GM23338 (cell line): ENCODE measurements at regions not wholly inside any gene's neighbourhood (a gene's known extent, or its start where the extent isn't known, plus 50 kb on each side); places are given as distances from the start of the nearest gene placed in this dataset.

Experiments used
- ATAC-seq: fragments of 200-7000 bp; cut with Tn5 transposase; 3 replicates; pipeline ENCODE4 v1.9.1; 2020
- DNase-seq: peaks from one replicate; pipeline ENCODE4 v3.0.0-alpha.2; 2015; ENCODE audit warnings: low spot score
- H2AFZ ChIP-seq: fragments of 200-600 bp; sonication (generic); 2 replicates; pipeline ENCODE4 v1.8.0; 2016; ENCODE audit warnings: antibody characterized with exemption, mild to moderate bottlenecking, moderate library complexity
- H3F3A ChIP-seq: fragments of 200-600 bp; sonication (generic); replicated peaks from 2 replicates; pipeline ENCODE4 v1.8.0; 2017; ENCODE audit warnings: antibody characterized with exemption, mixed run types, low read depth
- H3K27ac ChIP-seq: fragments of 200-600 bp; sonication (generic); 2 replicates; pipeline ENCODE4 v1.6.1; 2016; ENCODE audit warnings: low read depth
- H3K27me3 ChIP-seq: fragments of 200-600 bp; sonication (generic); 2 replicates; pipeline ENCODE4 v1.8.0; 2016; ENCODE audit warnings: mild to moderate bottlenecking, mixed run types, moderate library complexity; ENCODE audit not compliant: insufficient read depth
- H3K36me3 ChIP-seq: fragments of 200-600 bp; sonication (generic); 2 replicates; pipeline ENCODE4 v1.8.0; 2016; ENCODE audit warnings: mild to moderate bottlenecking; ENCODE audit not compliant: insufficient read depth
- H3K4me1 ChIP-seq: fragments of 200-600 bp; sonication (generic); 2 replicates; pipeline ENCODE4 v1.8.0; 2016; ENCODE audit warnings: mild to moderate bottlenecking, moderate library complexity; ENCODE audit not compliant: insufficient read depth
- H3K4me2 ChIP-seq: fragments of 200-600 bp; sonication (generic); 2 replicates; pipeline ENCODE4 v1.7.1; 2017; ENCODE audit warnings: mixed run types
- H3K4me3 ChIP-seq: fragments of 200-600 bp; sonication (generic); 2 replicates; pipeline ENCODE4 v1.6.1; 2016; ENCODE audit warnings: mixed run types
- H3K79me2 ChIP-seq: fragments of 200-600 bp; sonication (generic); replicated peaks from 2 replicates; pipeline ENCODE4 v1.8.0; 2017; ENCODE audit warnings: mild to moderate bottlenecking; ENCODE audit not compliant: insufficient read depth
- H3K9me2 ChIP-seq: fragments of 200-600 bp; sonication (generic); 2 replicates; pipeline ENCODE4 v1.8.0; 2017; ENCODE audit not compliant: insufficient read depth
- H4K20me1 ChIP-seq: fragments of 200-600 bp; sonication (generic); replicated peaks from 2 replicates; pipeline ENCODE4 v1.8.0; 2017; ENCODE audit warnings: mild to moderate bottlenecking; ENCODE audit not compliant: insufficient read depth
- H3K27ac Mint-ChIP-seq: 2 replicates; pipeline ENCODE4 v1.8.0; 2020; ENCODE audit warnings: inconsistent platforms, mild to moderate bottlenecking, moderate library complexity, mixed read lengths
- H3K27me3 Mint-ChIP-seq: 3 replicates; pipeline ENCODE4 v1.8.0; 2022; ENCODE audit warnings: low read depth, mild to moderate bottlenecking, moderate library complexity, mixed read lengths, inconsistent platforms; ENCODE audit not compliant: insufficient read depth, poor library complexity
- H3K36me3 Mint-ChIP-seq: 3 replicates; pipeline ENCODE4 v1.8.0; 2021; ENCODE audit warnings: low read depth, mild to moderate bottlenecking, inconsistent platforms, moderate library complexity, mixed read lengths
- H3K4me1 Mint-ChIP-seq: 3 replicates; pipeline ENCODE4 v1.8.0; 2020; ENCODE audit warnings: mild to moderate bottlenecking, inconsistent platforms, mixed read lengths
- H3K4me3 Mint-ChIP-seq: 3 replicates; pipeline ENCODE4 v1.8.0; 2021; ENCODE audit warnings: moderate library complexity, mild to moderate bottlenecking, inconsistent platforms, mixed read lengths
- H3K9me3 Mint-ChIP-seq: 3 replicates; pipeline ENCODE4 v1.8.0; 2020; ENCODE audit warnings: moderate library complexity, mild to moderate bottlenecking, inconsistent platforms, mixed read lengths
- CREB1 ChIP-seq: fragments of 250-450 bp; sonication (Bioruptor Pico); IDR thresholded peaks from 2 replicates; pipeline ENCODE4 v1.5.0; 2020; ENCODE audit warnings: low read depth, mild to moderate bottlenecking, moderate library complexity
- CTCF ChIP-seq, 2 experiments: fragments of 200-600 bp in 1 of 2; sonication (generic) in 1 of 2; conservative IDR thresholded peaks; 2 replicates each; pipeline versions ENCODE4 v1.5.1 to v1.6.1; 2016 to 2017; ENCODE audit warnings: antibody characterized with exemption in 2 of 2, low read depth in 2 of 2, mild to moderate bottlenecking in 2 of 2, moderate library complexity in 1 of 2
- ETS1 ChIP-seq: IDR thresholded peaks from 2 replicates; pipeline ENCODE4 v1.6.1; 2016; ENCODE audit warnings: antibody characterized with exemption
- EZH2 ChIP-seq: fragments of 200-600 bp; sonication (generic); IDR thresholded peaks from one replicate; pipeline ENCODE4 v1.8.0; 2017; ENCODE audit warnings: antibody characterized with exemption, mild to moderate bottlenecking, low read depth; ENCODE audit not compliant: unreplicated experiment
- EZH2phosphoT487 ChIP-seq: fragments of 200-600 bp; sonication (generic); IDR thresholded peaks from one replicate; pipeline ENCODE4 v1.8.1; 2018; ENCODE audit warnings: antibody characterized with exemption; ENCODE audit not compliant: unreplicated experiment
- JUNB ChIP-seq: IDR thresholded peaks from one replicate; pipeline ENCODE4 v1.6.1; 2016; ENCODE audit warnings: antibody characterized with exemption; ENCODE audit not compliant: unreplicated experiment
- NANOG ChIP-seq: IDR thresholded peaks from 2 replicates; pipeline ENCODE4 v1.6.1; 2016; ENCODE audit warnings: antibody characterized with exemption, borderline replicate concordance
- POLR2AphosphoS5 ChIP-seq: IDR thresholded peaks from 2 replicates; pipeline ENCODE4 v1.6.1; 2016; ENCODE audit warnings: antibody characterized with exemption, low read depth
- REST ChIP-seq: IDR thresholded peaks from one replicate; pipeline ENCODE4 v1.6.1; 2018; ENCODE audit warnings: antibody characterized with exemption; ENCODE audit not compliant: unreplicated experiment
- STAT1 ChIP-seq: IDR thresholded peaks from one replicate; pipeline ENCODE4 v1.6.1; 2016; ENCODE audit warnings: antibody characterized with exemption; ENCODE audit not compliant: unreplicated experiment
- ZNF114 ChIP-seq: fragments of 250-450 bp; sonication (Bioruptor Pico); IDR thresholded peaks from 2 replicates; pipeline ENCODE4 v1.5.0; 2020; ENCODE audit warnings: mild to moderate bottlenecking, moderate library complexity
- ZNF331 ChIP-seq: fragments of 250-450 bp; sonication (Bioruptor Pico); IDR thresholded peaks from 2 replicates; pipeline ENCODE4 v1.5.0; 2020; ENCODE audit warnings: low read depth, mild to moderate bottlenecking, moderate library complexity
- ZNF462 ChIP-seq: fragments of 250-450 bp; sonication (Bioruptor Pico); IDR thresholded peaks from 2 replicates; pipeline ENCODE4 v1.5.0; 2020; ENCODE audit warnings: mild to moderate bottlenecking, moderate library complexity

GRCh38 chr12:41968599-41968998, 176.1 kb downstream of the GXYLT1 start:
- peaks cover 16% of the 10 kb centered on the region for H3K4me1 Mint-ChIP-seq

More at GRCh38 chr12:41968599-41968998, 176.1 kb downstream of the GXYLT1 start:
- DNase-seq (no peak), ATAC-seq (no peak)
- Histone ChIP-seq H3K27me3 (no peaks in the 10 kb centered on the region), H3K79me2 (no peaks in the 10 kb centered on the region), H3K4me3 (no peak overlapping the region), H3K27ac (no peak overlapping the region), H3K9me2 (no peaks in the 10 kb centered on the region), H2AFZ (no peak overlapping the region), H3K36me3 (no peaks in the 10 kb centered on the region), H3K4me1 (peaks cover 16% of the 10 kb centered on the region), H3K4me2 (0 out of 2 replicates have a peak overlapping the region, but pooled peaks have one; percentile 2), H4K20me1 (no peaks in the 10 kb centered on the region), H3F3A (no peaks in the 10 kb centered on the region; the same call in 1 of the 2 replicates)
- Mint-ChIP-seq H3K4me3 (no peak overlapping the region), H3K36me3 (no peaks in the 10 kb centered on the region), H3K27me3 (no peaks in the 10 kb centered on the region), H3K9me3 (no peaks in the 10 kb centered on the region; the same call in 2 of the 3 replicates), H3K27ac (no peak overlapping the region)
- TF ChIP-seq ZNF462 (CRISPR knock-in tag) (no peak), NANOG (no peak), ZNF331 (CRISPR knock-in tag) (no peak), EZH2 (no peak), EZH2phosphoT487 (no peak), CREB1 (CRISPR knock-in tag) (no peak), ZNF114 (no peak), STAT1 (no peak), ETS1 (no peak), REST (no peak), CTCF (conservative IDR thresholded peaks at IDR 0.05; ENCODE audit: low read depth in 2 of 2) (no peak), JUNB (no peak), POLR2AphosphoS5 (no peak)
